H9 (cell line): ENCODE measurements at regions not wholly inside any gene's neighbourhood (a gene's known extent, or its start where the extent isn't known, plus 50 kb on each side); places are given as distances from the start of the nearest gene placed in this dataset.

Experiments used
- DNase-seq: peaks from one replicate; pipeline ENCODE4 v3.0.0-alpha.2; 2017
- H2AFZ ChIP-seq: one replicate; pipeline ENCODE4 v1.6.1; 2013; ENCODE audit warnings: mild to moderate bottlenecking, low read length, control low read depth, moderate library complexity
- H2AK5ac ChIP-seq: 2 replicates; pipeline ENCODE4 v1.6.1; 2013; ENCODE audit warnings: low read length, control low read depth, mixed read lengths; ENCODE audit not compliant: insufficient read length
- H2BK120ac ChIP-seq: one replicate; pipeline ENCODE4 v1.6.1; 2013; ENCODE audit warnings: low read depth, mild to moderate bottlenecking, low read length, control low read depth, inconsistent platforms; ENCODE audit not compliant: poor library complexity, severe bottlenecking
- H2BK12ac ChIP-seq: 2 replicates; pipeline ENCODE4 v1.6.1; 2013; ENCODE audit warnings: low read length, control low read depth, mixed read lengths, low read depth; ENCODE audit not compliant: insufficient read length
- H2BK15ac ChIP-seq: 2 replicates; pipeline ENCODE4 v1.6.1; 2013; ENCODE audit warnings: low read depth, low read length, control low read depth
- H2BK20ac ChIP-seq: one replicate; pipeline ENCODE4 v1.6.1; 2013; ENCODE audit warnings: low read depth, mild to moderate bottlenecking, low read length, control low read depth, inconsistent platforms; ENCODE audit not compliant: poor library complexity, severe bottlenecking
- H2BK5ac ChIP-seq: 2 replicates; pipeline ENCODE4 v1.6.1; 2013; ENCODE audit warnings: low read length, control low read depth, mixed read lengths; ENCODE audit not compliant: insufficient read length
- H3K14ac ChIP-seq: 2 replicates; pipeline ENCODE4 v1.6.1; 2013; ENCODE audit warnings: low read length, control low read depth; ENCODE audit not compliant: insufficient read depth
- H3K18ac ChIP-seq: 2 replicates; pipeline ENCODE4 v1.6.1; 2013; ENCODE audit warnings: low read depth, mild to moderate bottlenecking, mixed read lengths, low read length, control low read depth; ENCODE audit not compliant: insufficient read length
- H3K23ac ChIP-seq: 2 replicates; pipeline ENCODE4 v1.6.1; 2013; ENCODE audit warnings: low read length, control low read depth, mixed read lengths, low read depth; ENCODE audit not compliant: insufficient read length
- H3K23me2 ChIP-seq: 2 replicates; pipeline ENCODE4 v1.6.1; 2013; ENCODE audit warnings: low read depth, mild to moderate bottlenecking, mixed read lengths, low read length, control low read depth; ENCODE audit not compliant: insufficient read length, poor library complexity, severe bottlenecking
- H3K27ac ChIP-seq: 2 replicates; pipeline ENCODE4 v1.5.1; 2013; ENCODE audit warnings: low read length, control low read depth, mixed read lengths, low read depth; ENCODE audit not compliant: insufficient read length
- H3K27me3 ChIP-seq: 2 replicates; pipeline ENCODE4 v1.6.1; 2013; ENCODE audit warnings: low read length, control low read depth, inconsistent platforms; ENCODE audit not compliant: insufficient read depth
- H3K4ac ChIP-seq: 2 replicates; pipeline ENCODE4 v1.6.1; 2013; ENCODE audit warnings: low read depth, mild to moderate bottlenecking, control low read depth, inconsistent platforms, low read length, moderate library complexity
- H3K4me1 ChIP-seq: 2 replicates; pipeline ENCODE4 v1.6.1; 2013; ENCODE audit warnings: low read length, control low read depth, inconsistent platforms; ENCODE audit not compliant: insufficient read depth
- H3K4me2 ChIP-seq: 2 replicates; pipeline ENCODE4 v1.6.1; 2013; ENCODE audit warnings: low read length, control low read depth, mixed read lengths; ENCODE audit not compliant: insufficient read length, insufficient read depth
- H3K56ac ChIP-seq: 2 replicates; pipeline ENCODE4 v1.6.1; 2013; ENCODE audit warnings: low read depth, mild to moderate bottlenecking, mixed read lengths, low read length, control low read depth; ENCODE audit not compliant: insufficient read length
- H3K79me1 ChIP-seq: 2 replicates; pipeline ENCODE4 v1.6.1; 2013; ENCODE audit warnings: low read depth, mild to moderate bottlenecking, moderate library complexity, low read length, control low read depth, inconsistent platforms; ENCODE audit not compliant: insufficient read depth, poor library complexity, severe bottlenecking
- H3K79me2 ChIP-seq: 2 replicates; pipeline ENCODE4 v1.6.1; 2013; ENCODE audit warnings: low read length, control low read depth, inconsistent platforms; ENCODE audit not compliant: insufficient read depth
- H3K9ac ChIP-seq: 2 replicates; pipeline ENCODE4 v1.6.1; 2013; ENCODE audit warnings: low read length, control low read depth, mixed read lengths; ENCODE audit not compliant: insufficient read length; ENCODE audit errors: extremely low read depth
- H3K9me3 ChIP-seq: one replicate; pipeline ENCODE4 v1.6.1; 2013; ENCODE audit warnings: low read depth, low read length, inconsistent platforms; ENCODE audit not compliant: control insufficient read depth
- H3T11ph ChIP-seq: one replicate; pipeline ENCODE4 v1.6.1; 2013; ENCODE audit warnings: mild to moderate bottlenecking, low read length, control low read depth, inconsistent platforms
- H4K20me1 ChIP-seq: one replicate; pipeline ENCODE4 v1.6.1; 2013; ENCODE audit not compliant: control insufficient read depth, insufficient read length, insufficient read depth
- H4K5ac ChIP-seq: 2 replicates; pipeline ENCODE4 v1.6.1; 2013; ENCODE audit warnings: low read depth, mild to moderate bottlenecking, mixed read lengths, low read length, control low read depth; ENCODE audit not compliant: insufficient read length
- H4K8ac ChIP-seq: replicated peaks from 2 replicates; pipeline ENCODE4 v1.6.1; 2013; ENCODE audit warnings: low read length, control low read depth, mixed read lengths, low read depth; ENCODE audit not compliant: insufficient read length
- H4K91ac ChIP-seq: 2 replicates; pipeline ENCODE4 v1.6.1; 2013; ENCODE audit warnings: low read depth, mild to moderate bottlenecking, moderate library complexity, mixed read lengths, low read length, control low read depth; ENCODE audit not compliant: insufficient read length
- H3K27ac Mint-ChIP-seq, 3 experiments: 2 replicates in 2 of 3; 3 replicates in 1 of 3; pipeline ENCODE4 v1.8.0; 2020 to 2021; ENCODE audit warnings: mixed read lengths in 3 of 3, mild to moderate bottlenecking in 1 of 3, moderate library complexity in 1 of 3
- H3K27me3 Mint-ChIP-seq: 2 replicates; pipeline ENCODE4 v1.8.0; 2021; ENCODE audit warnings: low read depth, mild to moderate bottlenecking, moderate library complexity, mixed read lengths
- H3K36me3 Mint-ChIP-seq, 3 experiments: 2 replicates in 2 of 3; 3 replicates in 1 of 3; pipeline ENCODE4 v1.8.0; 2020 to 2021; ENCODE audit warnings: low read depth in 3 of 3, mixed read lengths in 3 of 3; ENCODE audit not compliant: insufficient read depth in 1 of 3
- H3K4me1 Mint-ChIP-seq, 2 experiments: 2 replicates each; pipeline ENCODE4 v1.8.0; 2020; ENCODE audit warnings: mixed read lengths in 2 of 2
- H3K4me3 Mint-ChIP-seq, 2 experiments: 2 replicates in 1 of 2; 3 replicates in 1 of 2; pipeline ENCODE4 v1.8.0; 2020 to 2021; ENCODE audit warnings: mild to moderate bottlenecking in 2 of 2, mixed read lengths in 2 of 2, moderate library complexity in 1 of 2
- H3K9me3 Mint-ChIP-seq, 2 experiments: 2 replicates in 1 of 2; 3 replicates in 1 of 2; pipeline ENCODE4 v1.8.0; 2020; ENCODE audit warnings: mild to moderate bottlenecking in 2 of 2, mixed read lengths in 2 of 2, moderate library complexity in 1 of 2
- WGBS: extraction: QIAGEN DNeasy Blood & Tissue Kit; methylation state at CpG from one replicate; pipeline ENCODE4 v1.1.7; 2013; ENCODE audit warnings: missing lambda C conversion rate, low lambda C conversion rate, mixed read lengths; ENCODE audit not compliant: insufficient read length; ENCODE audit errors: extremely low coverage; 5-methylcytosine and 5-hydroxymethylcytosine counted together
- TF ChIP-seq, protein P1 (sequence below): fragments of 200-600 bp; sonication (generic); conservative IDR thresholded peaks from 3 replicates; pipeline ENCODE4 v1.8.0; 2021; ENCODE audit warnings: antibody characterized with exemption, mild to moderate bottlenecking

DNA sequence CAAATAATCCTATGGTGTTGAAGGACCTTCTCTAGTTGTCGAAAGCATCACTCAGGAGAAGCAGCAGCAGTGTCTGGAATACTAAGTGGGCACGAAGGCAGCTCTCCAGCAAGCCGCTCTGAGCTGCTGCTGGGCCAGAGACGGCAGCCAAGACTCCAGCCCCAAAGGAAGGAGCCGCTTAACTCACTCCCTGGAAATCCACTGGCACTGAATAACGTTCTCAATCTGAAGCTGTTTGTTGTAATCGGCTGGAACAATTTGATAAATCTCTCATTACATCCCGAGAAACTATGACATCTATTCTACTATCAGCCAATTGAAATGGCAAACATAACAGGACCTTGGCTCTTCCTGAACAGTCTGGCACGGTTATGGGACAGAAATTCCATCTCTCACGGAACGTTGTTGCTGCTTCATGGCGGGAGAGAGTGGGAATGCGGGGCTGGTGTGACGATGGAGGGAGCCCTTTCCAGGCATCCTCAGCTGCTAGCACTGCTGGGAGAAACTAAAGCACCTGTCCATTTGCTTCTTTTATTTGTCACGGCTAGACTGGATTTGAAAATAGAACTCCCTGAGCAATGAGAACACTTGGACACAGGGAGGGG is 331.5 kb upstream of the RNF32 start:
- peaks cover 5 to 7% of the 10 kb centered on the region in 2 experiments; a peak in 4 of 5 replicates for H3K9me3 Mint-ChIP-seq
- H3K36me3 Mint-ChIP-seq: no peaks in the 10 kb centered on the region
- H3K79me1 ChIP-seq: no peaks in the 10 kb centered on the region
- H3K23me2 ChIP-seq: no peaks in the 10 kb centered on the region
- no CpG with 5 or more reads among the region's 15 CpGs for whole genome bisulfite sequencing
- TF ChIP-seq, protein P1, sequence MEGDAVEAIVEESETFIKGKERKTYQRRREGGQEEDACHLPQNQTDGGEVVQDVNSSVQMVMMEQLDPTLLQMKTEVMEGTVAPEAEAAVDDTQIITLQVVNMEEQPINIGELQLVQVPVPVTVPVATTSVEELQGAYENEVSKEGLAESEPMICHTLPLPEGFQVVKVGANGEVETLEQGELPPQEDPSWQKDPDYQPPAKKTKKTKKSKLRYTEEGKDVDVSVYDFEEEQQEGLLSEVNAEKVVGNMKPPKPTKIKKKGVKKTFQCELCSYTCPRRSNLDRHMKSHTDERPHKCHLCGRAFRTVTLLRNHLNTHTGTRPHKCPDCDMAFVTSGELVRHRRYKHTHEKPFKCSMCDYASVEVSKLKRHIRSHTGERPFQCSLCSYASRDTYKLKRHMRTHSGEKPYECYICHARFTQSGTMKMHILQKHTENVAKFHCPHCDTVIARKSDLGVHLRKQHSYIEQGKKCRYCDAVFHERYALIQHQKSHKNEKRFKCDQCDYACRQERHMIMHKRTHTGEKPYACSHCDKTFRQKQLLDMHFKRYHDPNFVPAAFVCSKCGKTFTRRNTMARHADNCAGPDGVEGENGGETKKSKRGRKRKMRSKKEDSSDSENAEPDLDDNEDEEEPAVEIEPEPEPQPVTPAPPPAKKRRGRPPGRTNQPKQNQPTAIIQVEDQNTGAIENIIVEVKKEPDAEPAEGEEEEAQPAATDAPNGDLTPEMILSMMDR: no peak
- H4K8ac ChIP-seq: no peak overlapping the region
- H3K4me2 ChIP-seq: no peak overlapping the region
- H2AK5ac ChIP-seq: no peak overlapping the region
- no peak overlapping the region for H2BK12ac ChIP-seq
- H2BK20ac ChIP-seq: no peak overlapping the region
- no peaks in the 10 kb centered on the region for H3K9me3 ChIP-seq
- no peaks in the 10 kb centered on the region for H3K79me2 ChIP-seq
- no peak overlapping the region for H3K27ac ChIP-seq
- H3K27me3 ChIP-seq: no peaks in the 10 kb centered on the region
- H3K23ac ChIP-seq: no peak overlapping the region
- no peak overlapping the region for H2AFZ ChIP-seq
- no peak overlapping the region for H3K27ac Mint-ChIP-seq
- no peak overlapping the region for H3K9ac ChIP-seq
- H4K91ac ChIP-seq: no peak overlapping the region
- no peak for DNase-seq
- no peak overlapping the region for H3K56ac ChIP-seq
- no peak overlapping the region for H3K14ac ChIP-seq
- no peak overlapping the region for H2BK120ac ChIP-seq
- H3K4me1 ChIP-seq: no peaks in the 10 kb centered on the region
- H3K27me3 Mint-ChIP-seq: peaks cover 6% of the 10 kb centered on the region
- no peak overlapping the region for H4K5ac ChIP-seq
- H3K4me3 Mint-ChIP-seq: no peak overlapping the region
- no peak overlapping the region for H2BK15ac ChIP-seq
- H3K4ac ChIP-seq: no peak overlapping the region
- H3K4me1 Mint-ChIP-seq: peaks cover 0 to 3% of the 10 kb centered on the region in 2 experiments; a peak in 2 of 4 replicates
- H4K20me1 ChIP-seq: no peaks in the 10 kb centered on the region
- no peak overlapping the region for H2BK5ac ChIP-seq
- no peak overlapping the region for H3T11ph ChIP-seq
- no peak overlapping the region for H3K18ac ChIP-seq
